ENCODE measurements at regions not wholly inside any gene's neighbourhood (a gene's known extent, or its start where the extent isn't known, plus 50 kb on each side); places are given as distances from the start of the nearest gene placed in this dataset.
A peak's percentile ranks its signal among the peaks of the same experiment; 100 is the strongest.

DNA sequence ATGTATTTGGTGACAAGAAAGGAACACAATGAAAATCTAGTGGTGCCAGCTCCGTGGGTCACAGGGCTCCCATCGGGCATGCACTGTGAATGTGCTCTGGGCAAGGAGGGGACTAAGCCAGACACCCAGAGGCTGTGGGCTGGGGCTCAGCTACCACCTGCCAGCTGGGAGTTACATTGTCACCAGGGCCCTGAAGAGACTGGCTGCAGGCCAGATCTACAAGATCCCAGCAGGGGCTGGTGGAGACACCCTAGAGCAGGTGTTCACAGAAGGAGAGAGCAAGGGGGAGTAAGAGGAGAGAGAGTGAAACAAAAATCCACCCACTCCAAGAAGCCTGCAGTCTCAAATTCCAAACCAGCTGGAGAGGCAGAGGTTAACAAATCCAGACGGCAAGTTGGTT, 116.6 kb upstream of the ADCY1 start:
- DNase-seq = peak; percentile 69

DNA sequence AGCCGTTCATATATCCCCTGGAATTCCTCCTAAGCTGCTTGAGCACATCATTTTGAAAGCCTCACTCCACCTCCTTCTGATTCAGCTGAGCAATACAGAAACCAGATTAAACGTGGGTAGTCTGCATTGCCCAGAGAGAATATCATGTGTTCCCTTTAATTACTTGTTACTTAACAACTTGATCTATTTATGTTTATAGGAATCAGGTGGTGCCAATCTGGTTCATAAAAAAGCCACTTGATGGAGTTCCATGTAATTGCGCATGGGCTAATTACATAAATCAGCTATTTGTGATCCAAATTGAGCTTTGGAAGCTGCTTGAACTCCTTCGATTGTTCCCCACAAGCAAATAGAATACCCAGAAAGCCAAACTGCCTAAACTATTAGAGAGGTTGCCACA, 114.7 kb upstream of the ADCY1 start:
- peak; percentile 89 for DNase-seq

DNA sequence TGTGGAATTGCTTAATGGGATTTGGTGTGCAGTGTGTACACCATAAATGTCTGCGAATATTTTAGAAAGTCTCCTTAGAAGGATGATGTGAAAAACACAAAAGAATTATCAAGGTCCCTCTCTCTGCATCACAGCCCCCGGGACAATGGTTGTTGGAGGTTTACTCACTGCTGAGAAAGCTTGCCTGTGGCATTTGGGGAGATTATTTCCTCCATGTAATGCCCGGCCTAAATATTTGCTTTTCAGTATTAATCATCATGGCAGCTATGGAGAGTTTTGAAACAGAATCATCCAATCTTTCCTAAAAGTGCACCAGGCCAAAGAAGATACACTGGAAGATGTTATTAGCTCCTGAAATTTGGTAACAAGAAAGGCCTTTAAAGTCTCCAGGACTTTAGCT, 113.8 kb upstream of the ADCY1 start:
- no peak for DNase-seq

DNA sequence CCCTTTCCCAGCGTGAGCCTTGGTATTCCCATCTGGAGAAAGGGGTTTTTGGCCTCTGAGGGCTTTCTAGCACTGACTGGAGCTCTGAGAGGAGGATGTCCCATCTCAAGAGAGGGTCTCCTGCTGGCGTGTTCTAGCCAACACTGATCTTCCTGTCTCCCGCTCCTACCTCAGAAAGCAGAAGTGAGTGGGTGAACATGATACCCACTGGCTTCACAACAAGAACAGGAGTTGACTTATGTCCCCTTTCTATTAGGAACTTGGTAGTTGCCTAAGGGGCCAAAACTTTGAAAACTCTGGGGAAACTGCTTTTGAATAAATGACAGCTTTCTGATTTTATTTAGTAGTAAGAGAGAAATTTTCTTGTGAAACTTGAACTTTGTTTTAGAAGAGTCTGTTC, 113.1 kb upstream of the ADCY1 start:
- DNase-seq = no peak

DNA sequence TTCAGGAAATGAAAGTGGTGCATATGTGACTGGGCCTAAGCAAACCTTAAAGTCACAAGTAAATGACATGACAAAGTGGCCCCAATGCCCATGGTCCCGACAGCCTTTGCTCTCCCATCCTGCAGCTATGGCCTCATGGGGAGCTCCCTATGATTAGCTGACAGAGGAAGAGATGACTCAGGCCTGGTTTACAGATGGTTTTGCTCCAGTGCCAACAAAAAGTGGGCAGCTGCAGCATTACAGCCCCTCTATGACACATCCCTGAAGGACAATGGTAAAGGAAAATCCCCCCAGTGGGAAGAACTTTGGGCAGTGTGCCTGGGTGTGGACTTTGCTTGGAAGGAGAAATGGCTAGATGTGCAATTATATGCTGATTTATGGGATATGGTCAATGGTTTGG, 105.1 kb upstream of the ADCY1 start:
- DNase-seq = no peak

DNA sequence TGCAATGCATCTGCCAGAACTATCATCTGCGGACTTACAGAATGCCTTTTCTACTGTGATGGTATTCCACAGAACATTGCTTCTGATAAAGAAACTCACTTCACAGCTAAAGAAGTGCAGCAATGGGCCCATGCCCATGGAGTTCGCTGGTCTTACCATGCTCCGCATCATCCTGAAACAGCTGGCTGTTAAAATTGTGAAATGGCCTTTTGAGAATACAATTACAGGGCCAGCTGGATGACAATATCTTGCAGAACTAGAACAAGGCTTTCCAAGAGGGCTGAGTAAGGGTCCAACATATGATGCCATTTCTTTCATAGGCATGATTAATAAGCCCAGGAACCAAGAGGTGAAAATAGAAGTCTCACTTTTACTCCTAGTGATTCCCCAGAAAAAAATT, 104.1 kb upstream of the ADCY1 start:
- DNase-seq = no peak

DNA sequence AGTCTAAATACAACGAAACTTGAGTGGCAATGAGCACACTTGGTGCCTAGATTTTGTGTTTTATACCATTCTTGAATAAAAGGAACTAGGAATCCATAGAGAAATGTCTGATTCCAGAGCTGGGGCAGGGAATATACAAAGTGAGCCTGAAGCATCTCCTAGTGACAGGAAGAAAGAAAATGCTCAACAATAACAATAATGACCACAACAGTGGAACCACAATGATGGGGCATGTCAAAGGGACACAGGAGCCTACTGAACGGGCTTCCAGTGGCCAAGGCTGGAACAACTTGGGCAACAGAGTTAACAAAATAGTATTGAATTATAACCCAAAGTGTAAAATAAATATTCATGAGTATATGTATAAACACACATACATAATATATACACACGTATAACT, 94.4 kb upstream of the ADCY1 start:
- DNase-seq = no peak

DNA sequence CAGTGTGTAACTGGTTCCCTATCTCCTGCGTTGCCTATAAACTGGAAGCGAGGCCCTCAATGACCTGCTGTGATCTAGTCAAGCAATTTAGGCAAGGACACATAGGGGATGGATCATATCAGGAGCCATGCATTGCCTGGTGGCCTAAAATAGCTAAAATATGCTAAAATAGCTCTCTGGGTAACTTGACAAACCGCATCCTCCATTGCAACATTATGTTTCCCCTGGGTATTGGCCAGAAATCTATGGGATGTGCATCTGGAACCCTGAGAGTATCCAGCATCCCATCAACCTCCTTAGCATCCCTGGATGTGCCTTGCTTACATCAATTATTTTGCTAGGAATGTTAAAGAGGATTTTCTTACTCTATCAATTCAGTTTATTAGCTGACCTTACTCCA, 91.7 kb upstream of the ADCY1 start:
- no peak for DNase-seq

DNA sequence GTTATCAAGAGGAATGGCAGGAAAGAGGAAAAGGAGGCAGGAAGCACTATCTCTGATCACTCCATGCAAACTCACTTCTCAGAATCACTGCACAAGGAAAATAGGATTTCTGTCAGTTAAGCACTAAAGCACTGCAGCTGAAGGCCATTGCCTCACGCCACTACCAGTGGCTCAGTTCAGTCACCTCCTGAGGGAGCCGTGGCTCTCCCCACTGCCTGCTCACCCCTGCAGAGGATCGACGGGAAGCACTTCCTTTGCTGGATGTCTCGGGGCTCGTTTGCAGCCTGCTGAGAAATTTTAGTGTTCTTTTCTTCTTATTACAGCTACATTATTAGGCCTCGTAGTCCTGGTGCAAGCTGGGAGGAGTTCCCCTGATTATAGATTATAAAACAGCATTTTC, 90.1 kb upstream of the ADCY1 start:
- no peak for DNase-seq

DNA sequence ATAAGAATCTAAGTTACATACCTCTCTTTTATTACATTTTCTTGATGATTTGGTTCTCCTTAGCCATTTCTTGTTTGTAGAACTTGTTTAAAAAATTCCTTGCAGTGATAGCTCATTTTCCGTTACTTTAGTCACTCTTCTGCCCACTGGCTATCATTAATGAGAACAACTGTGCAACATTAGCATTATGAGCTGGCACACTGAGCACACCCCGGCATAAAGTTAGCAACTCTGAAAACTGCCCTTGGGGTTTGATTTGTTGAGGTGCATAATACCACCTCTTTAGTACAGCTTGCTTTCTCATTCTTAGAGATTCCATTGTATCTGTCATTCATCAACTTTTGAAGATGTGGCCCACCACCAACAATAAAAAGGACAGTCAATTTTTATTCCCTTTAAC, 87.6 kb upstream of the ADCY1 start:
- no peak for DNase-seq

DNA sequence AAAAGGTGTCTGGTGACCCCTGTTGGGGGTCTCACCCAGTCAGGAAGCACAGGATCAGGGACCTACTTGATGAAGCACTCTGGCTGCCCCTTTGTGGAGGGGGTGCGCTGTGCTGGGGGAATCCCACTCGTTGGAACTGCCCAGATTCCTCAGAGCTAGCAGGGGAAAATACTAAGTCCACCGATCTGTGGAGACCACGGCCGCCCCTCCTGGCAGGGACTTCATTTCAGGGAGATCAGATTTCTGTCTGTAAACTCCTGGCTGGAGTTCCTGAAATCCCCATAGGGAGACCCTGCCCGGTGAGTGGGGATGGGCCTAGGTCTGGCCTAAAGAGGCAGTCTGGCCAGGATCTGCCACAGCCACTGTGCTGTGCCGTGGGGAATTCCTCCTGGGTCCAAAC, 79.3 kb upstream of the ADCY1 start:
- no peak for DNase-seq

DNA sequence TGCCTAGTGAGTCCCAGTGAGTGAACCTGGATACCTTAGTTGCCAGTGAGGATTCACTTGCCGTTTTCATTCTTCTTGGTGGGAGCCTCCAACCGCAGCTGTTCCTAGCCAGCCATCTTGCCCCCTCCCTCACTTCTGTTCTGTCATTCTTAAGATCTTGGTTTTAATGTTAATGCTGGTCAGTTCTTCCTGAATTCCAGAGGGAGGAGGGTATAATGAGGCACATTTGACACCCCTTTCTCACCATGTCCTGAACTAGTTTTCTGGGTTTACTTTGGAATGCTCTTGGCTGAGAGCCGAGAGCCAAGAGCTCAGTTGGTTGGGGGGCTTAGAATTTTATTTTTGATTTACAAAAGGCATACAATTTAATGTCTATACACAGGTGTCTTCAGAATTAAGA, 78.5 kb upstream of the ADCY1 start:
- DNase-seq = no peak

DNA sequence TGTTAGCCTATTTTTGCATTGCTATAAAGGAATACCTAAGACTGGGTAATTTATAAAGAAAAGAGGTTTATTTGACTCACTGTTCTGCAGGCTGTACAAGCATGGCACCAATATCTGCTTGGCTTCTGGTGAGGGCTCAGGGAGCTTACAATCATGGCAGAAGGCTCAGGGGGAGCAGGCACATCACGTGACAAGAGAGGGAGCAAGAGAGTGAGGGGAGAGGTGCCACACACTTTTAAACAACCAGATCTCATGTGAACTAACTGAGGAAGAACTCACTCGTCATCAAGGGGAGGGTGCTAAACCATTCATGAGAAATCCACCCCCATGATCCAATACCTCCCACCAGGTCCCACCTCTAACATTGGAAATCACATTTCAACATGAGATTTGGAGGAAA, 73.9 kb upstream of the ADCY1 start:
- DNase-seq = no peak

DNA sequence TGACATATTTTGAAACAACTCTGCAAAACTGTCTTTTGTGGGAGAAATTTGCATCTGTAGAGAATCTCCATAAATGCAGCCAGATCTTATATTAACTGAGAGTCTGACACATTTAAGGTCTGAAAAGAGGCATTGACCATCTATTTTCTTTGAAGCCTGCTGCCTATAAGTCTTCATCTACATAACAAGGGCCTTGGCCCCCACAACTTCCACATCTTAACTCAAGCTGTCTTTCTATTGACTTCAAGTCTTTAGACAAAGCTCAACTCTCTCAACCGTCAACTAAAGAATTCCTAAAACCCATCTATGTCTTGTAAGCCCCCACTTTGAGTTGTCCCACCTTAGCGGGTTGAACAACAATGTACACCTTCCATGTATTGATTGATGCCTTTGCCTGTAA, 72.4 kb upstream of the ADCY1 start:
- DNase-seq = no peak

DNA sequence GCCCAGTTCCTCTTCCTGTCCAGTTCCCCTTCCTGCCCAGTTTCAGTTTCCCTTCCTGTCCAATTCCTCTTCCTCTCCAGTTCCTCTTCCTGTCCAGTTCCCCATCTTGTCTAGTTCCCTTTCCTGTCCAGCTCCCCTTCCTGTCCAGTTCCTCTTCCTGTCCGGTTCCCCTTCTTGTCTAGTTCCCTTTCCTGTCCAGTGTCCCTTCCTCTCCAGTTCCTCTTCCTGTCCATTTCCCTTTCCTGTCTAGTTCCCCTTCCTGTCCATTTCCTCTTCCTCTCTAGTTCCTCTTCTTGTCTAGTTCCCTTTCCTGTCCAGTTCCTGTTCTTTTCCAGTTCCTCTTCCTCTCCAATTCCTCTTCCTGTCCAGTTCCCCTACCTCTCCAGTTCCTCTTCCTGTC, 68.1 kb upstream of the ADCY1 start:
- no peak for DNase-seq

DNA sequence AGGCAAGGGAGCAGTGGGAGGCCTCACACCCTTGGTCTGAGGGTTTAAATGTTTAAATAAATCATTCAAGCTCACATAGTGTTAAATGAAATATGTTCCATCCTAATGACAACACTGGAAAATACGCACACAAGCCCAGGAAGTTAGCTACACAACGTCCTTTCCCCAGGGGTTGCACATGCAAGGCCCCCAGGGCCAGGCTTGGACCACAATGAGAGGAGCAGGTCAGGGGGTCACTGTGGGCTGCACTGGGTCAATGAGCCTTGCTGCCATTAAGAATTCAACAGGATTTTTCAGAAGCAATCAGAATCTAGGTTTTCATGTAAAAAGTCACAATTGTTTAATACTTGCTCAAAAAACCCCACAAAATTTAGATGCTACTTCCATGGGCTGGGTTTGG, 64.9 kb upstream of the ADCY1 start:
- DNase-seq = no peak

DNA sequence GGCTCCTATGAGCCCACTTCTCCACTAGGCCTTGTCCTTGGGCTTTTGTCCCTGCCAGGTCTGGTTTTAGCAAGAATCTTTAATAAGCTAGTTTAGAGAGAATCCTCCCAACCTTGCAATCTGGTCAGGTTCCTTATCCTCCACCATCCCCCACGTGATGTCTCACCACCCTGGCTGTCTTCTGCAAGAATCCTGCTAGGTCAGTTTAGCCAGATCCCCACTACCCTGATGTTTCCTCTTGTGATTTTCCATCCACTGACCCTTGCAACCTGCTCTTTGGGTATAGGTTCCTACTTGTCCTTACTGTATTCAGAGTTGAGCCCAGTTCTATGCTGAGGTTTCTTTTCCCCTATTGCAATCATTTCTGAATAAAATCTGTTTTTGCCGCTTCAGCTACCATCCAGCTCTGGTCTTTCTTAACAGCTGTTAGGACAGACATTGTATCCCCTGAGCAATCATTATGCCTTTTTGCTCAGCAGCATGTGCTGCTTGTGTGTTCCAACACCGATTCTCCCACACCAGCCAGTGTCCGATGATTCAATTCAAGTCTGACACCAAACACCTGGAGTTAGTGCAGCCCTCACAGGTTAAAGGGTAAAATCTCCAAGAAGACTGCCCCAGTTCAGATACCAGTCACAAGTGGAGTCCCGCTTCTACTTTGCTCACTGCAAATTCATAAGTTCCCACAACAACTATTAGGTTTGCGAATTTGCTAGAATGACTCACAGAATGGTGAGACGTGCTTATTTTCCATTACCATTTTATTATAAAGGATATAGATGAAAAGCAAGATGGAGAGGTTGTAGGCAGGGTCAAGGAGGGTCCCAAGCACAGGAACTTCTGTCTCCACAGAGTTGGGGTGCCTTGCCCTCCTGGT, 62.2 kb upstream of the ADCY1 start:
- no peak for DNase-seq

DNA sequence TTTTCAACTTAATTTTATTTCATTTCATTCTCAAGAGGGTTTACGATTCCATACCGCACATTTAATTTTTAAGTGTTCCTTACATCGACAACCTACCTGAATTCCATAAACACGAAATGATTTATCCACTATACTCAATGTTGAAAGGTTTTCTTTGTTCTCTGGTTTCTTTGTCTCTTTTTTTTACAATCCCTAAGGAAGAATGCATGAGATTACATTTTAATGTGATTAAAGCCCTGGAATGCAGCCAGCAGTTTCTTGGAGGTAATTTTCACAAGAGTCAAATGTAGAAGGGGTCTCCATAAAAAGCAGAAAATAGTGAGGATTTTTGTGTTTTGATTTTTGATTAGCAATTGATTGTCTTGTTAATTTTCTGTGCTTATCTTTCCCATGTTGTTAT, 59.2 kb upstream of the ADCY1 start:
- no peak for DNase-seq

DNA sequence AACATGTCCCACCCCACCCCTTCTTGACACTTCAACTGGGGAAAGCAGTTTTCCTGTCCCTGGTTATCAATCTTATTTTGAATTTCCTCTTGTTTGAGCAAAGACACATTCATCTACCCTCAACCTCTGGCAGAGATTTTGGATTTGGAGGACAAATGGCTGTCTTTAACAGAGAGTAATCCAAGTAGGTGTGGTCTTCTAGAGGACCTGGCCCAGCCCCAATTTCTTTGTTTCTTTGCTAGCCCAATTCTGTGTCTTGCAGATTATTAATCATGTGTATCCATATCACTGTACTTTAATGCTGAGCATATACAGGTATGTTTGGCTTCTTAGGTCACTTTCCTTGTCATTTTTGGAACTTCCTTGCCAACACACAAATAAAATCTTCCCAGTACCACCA, 58.8 kb upstream of the ADCY1 start:
- no peak for DNase-seq
